HG03064 (cell line): ENCODE measurements at regions not wholly inside any gene's neighbourhood (a gene's known extent, or its start where the extent isn't known, plus 50 kb on each side); places are given as distances from the start of the nearest gene placed in this dataset.
"Not testable (repeated sequence)": the region's sequence is repeated elsewhere in the genome, so short reads cannot be mapped to it uniquely, and the experiment has no call there.

ENCODE experiments used
- ATAC-seq: cut with Tn5 transposase; IDR thresholded peaks from one replicate; pipeline ENCODE4 v1.9.1; 2021; ENCODE audit warnings: low read depth; ENCODE audit not compliant: unreplicated experiment

DNA sequence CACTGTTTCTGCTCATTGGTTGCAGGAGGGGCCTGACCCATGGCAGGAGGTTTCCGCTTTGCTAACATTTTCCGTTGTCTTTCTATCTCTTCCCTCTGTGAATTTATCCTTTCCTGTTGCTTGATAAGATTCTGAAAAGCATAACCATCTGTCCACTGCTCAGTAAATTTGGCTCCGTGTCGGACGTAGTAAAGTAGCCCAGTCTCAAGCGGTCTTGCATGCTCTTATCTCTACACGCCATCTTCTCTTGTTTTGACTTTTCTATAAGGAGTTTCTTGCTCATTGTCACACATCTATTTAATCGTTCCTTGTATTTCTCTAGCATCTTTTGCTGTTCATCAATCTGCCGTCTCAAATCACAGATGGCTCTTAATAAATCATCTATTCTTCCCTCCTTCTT, 216.3 kb upstream of the CCL2 start:
- not testable (repeated sequence) for ATAC-seq

DNA sequence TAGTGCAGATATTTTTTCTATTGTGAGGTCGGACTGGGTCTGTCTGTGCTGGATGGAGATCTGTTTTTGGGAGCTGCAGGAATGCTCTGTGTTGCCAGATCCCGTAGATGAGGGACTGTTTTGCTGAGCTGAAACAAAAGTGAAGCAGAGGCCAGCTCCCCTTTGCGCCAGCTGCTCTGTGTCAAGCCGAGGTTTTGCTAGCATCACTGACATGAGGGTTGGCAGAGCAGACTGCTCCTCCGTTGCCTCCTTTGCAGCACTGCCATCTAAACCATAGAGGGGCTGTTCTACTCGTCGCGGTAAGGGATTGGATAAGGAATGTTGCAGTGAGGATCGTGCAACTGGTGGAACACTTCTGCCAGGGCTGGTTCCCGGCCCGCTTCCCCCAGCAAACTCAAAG, 215.9 kb upstream of the CCL2 start:
- not testable (repeated sequence) for ATAC-seq

DNA sequence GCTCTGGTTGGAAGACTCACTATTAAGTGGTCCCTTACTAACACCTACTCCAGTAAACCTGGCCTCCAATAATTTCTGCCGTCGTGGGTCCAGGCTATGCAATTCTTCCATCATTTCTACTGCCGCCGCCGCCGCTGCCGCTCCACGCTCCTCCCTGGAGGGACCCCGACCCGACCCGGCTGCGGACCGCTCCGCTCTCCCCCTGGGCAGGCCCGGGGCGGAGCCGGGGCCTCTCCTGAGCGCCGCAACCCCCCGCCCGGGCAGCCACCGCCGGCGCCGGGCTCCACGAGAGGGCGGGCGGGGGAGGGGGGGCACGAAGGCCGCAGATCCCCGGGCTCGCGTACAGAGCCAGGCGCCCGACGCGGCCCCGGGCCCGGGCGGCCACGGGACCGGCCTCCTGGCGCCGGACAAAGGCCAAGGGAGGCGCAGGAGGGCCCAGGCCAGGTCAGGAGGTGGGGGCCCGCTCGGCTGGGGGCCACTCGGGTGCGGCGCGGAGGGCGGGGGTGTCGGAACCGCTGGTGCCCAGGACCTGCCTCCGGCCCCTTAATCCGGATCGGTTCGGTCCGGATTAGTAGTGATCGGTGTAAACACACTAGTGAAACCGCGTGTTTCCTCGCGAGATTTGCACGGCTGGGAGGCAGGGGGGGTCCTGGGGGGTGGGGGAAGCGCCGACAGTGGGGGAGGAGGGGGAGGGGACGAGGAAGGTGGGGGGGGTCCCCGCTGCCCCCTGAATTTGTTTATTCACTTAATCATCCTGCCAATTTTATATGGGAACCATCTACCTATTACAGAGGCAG, 215.1 kb upstream of the CCL2 start:
- not testable (repeated sequence) for ATAC-seq

DNA sequence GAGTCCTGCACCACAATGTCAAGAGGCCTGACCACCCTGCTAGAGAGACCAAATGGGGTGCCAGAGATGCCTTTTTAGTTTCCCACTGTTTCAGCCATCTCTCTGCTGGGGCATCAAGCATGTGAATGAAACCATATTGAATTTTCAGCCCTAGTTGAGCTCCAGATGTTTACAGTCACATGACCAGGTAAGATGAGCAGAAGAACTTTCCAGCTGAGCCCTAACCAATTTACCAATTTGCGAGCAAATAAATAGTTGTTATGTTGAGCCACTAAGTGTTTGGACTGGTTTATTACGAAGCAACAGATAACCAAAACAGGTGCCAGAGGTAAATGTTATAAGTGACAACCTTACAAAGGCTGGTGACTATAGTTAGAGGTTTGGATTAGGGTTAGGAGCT, 209.1 kb upstream of the CCL2 start:
- ATAC-seq = no peak

DNA sequence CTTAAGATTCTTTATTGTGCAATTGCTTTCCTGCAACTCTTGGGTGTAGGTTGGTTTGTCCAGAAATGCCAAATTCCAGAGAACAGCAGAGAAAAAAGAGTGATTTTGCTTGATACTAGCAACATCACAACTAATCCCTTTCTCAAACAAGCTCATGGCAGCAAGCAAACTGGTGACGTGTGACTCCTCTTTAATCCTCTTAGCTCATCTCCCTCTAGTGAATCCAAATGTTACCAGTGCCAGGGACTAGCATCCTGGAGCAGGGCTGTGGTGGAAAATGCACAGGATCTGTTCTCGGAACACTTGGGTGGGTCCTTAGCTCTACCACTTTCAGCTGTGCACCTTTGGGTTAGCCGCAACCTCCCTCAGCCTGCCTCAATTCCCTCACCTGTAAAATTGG, 204.0 kb upstream of the CCL2 start:
- ATAC-seq = no peak

DNA sequence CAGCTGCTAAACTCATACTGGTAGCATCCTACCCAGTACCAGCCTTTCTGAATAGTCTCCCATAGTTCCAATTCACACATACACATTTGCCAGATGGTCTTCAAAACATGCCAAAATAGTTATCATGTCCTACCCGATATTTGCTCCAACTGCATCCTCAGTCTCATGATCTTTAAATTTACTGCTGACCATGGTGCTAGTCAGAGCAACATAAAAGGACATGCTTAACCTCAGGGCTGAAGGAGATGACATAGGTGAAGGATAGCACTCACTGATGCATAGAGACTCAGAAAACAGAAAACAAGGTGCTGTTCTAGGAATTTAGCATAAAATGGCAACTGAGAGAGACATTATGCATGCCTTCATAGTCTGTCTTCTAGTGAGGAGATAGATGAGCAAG, 200.6 kb upstream of the CCL2 start:
- no peak for ATAC-seq

DNA sequence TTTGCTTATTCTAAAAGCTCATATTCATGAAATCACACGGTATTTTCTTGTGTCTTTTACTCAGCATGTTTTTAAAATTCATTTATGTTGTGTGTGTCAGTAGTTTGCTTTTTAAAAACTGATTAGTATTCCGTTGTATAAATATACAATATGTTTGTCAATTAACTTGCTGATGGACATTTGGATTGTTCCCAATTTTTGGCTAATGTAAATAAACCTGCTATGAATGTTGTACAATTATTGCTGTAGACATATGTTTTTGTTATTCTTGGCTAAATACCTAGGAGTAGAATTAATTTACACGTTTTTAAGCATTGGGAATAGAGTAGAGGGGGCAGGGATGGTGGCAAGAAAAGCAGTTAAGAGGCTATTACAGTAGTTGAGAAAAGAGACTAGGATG, 199.5 kb upstream of the CCL2 start:
- no peak for ATAC-seq

DNA sequence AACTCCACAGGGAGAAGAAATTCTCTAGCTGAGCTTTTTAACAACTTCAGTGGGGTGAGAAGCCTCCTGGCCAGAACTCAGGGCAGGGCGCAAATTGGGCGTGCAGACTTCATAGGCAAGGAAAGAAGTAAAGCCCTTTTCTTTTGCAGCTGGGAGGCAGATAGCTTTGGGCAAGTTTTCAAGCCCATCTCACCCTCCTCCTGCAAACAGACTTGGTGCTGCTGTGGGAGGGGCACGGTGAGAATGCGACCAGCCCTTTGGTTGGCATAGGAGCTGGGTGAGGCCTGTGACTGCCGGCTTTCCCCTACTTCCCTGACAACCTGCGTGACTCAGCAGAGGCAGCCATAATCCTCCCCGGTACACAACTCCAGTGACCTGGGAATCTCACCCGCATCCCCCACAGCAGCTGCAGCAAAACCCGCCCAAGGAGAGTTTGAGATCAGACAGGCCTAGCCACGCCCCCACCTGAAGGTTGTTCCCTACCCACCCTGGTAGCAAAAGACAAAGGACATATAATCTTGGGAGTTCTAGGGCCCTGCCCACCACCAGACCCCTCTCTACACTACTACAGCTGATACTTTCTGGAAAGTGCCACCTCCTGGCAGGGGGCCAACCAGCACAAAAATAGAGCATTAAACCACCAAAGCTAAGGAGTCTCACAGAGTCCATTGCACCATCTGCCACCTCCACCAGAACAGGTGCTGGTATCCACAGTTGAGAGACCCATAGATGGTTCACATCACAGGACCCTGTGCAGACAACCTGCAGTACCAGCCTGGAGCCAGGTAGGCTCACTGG, 195.5 kb upstream of the CCL2 start:
- ATAC-seq = no peak

DNA sequence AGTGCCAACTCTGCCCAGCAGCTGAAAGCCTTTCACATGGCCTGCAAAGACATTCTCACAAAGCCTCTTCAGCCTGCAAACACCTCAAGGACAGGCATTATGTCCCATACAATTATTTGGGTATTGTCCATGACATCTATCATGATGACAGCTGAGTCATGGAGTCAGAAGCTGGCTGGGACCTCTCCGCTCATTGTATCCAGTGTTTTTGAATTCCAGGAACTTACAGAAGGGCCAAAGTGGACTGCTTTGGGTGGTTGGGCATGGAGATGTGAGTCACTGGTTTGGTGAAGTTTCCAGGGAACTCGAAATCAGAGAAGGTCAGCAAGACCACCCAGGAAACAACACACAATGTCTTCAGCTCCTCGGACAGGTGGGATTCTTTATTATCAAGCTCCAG, 188.6 kb upstream of the CCL2 start:
- ATAC-seq = no peak

DNA sequence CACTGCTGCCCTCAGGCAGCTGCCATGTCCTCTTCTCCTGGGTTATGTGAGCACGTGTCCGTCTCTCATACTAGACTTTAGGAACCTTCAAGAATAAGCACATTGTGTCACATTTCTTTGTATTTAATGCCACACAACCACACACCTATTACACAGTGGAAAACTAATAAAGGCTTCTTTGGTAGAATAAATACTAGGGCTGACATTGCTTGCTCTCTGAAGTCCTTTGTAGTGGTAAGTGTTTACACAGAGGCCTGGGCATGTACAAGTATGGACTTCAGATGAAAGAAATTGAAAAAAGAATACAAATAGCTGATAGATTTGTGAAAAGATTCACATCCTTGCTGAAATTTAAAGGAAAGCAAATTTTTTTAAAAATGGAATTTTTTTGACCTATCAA, 188.1 kb upstream of the CCL2 start:
- ATAC-seq = no peak

DNA sequence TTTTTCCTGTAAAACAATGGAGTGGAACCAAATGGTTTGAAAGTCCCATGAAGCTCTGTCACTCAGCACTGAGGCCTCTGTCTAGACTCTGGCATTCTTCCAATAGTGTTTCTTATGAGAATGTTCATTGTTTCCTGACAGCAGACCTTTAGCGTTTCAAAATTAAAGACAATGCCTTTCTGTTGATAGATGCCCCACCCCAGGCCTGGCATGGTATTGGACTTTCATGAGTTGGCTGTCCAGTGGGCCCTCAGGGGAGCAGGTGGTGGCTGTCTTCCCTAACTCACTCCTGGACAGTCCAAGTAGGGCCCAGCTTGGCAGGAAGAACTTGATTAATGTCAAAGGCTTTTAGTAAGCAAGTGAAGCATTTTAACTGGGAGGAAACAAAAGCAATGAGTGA, 186.5 kb upstream of the CCL2 start:
- no peak for ATAC-seq

DNA sequence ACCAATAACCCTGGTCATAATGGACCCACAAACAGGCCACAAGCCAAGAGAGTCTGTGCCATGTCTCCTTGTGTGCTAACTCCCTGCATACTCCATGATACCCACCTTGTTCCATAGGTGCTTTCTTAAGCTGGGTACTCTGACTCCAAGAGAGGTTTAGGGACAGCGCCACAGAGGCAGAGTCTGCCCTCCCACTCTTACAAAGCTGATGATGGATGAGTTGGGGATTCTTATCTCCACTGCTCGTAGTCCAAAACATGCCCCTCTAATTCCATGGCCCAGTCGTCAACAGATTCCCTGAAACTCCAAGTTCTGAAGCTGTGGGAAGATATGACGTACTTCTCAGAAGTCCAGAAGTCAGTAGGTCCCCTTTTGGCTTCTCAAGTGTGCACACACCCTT, 184.4 kb upstream of the CCL2 start:
- ATAC-seq = no peak

DNA sequence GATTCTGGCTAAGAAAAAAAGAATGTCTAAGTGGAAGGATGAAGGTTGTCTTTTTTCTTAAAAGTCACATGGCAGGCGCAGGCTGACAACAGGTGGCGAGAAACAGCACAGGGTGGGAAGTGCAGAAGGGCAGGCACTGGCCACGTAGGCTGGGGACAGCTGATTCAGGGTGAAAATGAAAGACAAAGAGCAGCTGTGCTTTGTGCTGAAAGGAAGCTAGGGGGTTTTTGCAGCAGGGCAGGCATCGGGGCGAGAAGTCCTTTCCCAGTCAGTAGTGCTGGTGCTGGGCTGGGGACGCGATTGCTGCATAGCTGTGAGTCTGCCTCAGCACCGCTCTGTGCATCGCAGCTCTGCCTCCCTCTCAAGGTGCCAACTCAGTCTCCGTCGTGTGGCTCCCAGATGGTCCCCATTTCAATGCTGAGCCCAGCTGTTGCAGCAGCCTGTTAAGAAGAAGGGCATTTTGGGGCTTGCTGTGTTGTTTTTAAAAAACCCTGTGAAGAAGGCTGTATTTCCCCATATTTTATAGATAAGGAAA, 183.1 kb upstream of the CCL2 start:
- ATAC-seq = no peak

DNA sequence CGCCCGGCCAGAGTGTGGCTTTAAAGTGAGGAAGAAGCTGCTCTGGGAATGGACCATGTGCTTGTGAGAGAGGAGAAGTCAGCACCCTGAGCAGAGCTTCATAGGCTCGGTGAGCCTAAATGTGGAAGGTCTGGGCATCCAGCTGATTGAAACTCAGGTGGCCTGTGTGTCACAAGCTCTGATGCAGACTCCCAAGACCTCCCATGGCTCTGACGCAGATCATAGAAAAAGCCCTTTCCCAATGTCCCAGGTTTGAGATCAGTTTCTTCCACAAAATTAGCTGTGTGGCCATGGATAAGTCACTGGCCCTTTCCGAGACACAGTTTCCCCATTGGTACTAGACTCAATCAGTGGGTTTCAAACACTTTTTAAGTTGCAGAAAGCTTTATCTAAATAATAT, 180.0 kb upstream of the CCL2 start:
- ATAC-seq = no peak

DNA sequence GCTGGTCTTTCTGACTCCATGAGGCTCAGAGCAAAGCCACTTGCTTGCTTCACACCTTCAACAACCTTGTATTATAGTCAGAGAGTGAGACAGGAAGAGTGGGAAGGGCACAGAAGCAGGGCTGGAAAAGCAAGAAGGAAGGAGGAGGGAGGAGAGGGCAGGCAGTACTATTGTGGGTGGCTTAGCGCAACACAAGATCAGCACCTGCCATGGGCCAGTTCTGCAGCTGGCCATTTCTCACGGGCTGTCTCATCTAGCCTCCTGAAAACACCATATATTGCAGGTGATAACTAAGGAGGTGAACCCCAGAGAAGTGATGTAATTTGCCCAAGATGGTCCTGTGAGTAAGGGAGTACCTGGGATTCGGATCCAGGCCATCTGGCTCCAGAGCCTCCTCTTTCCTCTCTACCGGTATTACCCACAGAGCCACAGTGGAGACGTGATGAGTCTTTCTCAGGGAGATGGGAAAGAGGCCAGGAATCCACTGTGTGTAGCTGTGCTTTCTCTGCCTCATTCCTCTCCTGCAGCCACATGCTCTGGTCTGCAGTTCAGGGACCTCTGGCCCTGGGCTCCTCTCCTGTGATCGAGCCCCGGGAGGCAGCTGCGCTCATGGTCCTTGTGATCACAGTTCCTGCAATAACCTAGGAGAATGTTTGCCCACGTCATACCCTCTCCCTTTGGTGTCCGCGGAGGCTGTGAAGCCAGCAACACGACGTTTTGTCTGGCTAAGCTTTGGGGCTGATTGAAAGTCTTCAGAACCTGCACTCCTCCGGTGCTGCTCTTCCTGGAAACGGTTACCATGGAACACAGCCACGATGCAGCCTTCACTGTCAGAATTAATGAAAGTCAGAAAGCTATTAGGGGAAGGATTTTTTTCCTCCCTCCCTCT, 178.1 kb upstream of the CCL2 start:
- no peak for ATAC-seq

DNA sequence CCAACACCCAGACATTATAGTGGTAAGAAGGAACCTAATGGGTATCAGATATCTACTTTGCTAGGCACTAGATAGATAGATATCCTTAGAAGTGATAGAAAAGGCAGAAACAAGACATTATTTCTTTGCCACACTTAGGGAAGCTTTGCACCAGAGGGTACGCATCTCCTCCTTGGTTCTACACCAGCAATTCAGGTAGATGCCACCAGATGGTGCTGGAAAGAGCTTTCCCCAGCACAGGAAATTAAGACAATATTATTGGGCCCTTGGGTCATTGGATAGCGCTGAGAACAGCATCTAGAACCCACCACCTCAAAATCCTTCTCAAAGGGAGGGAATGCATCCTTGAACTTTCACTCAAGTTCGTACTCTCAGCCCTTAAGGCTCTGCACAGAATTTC, 173.8 kb upstream of the CCL2 start:
- no peak for ATAC-seq

DNA sequence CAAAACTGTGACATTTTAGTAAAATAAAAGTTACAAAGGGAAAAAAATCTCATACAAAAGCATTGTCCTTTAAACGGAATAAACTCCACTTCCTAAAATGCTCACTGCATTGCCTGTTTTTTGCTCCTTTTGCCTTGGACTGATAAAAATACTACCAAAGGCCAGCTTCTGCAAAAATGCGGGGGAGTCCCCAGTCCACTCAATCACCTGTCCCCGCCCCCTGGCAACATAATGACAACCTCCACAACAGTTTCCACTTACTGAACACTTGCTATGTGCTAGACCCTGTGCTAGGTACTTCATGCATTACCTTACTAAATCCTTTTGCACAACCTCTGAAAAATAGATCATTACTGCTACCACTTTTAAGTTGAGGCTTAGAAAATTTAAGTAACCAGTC, 172.7 kb upstream of the CCL2 start:
- ATAC-seq = no peak

DNA sequence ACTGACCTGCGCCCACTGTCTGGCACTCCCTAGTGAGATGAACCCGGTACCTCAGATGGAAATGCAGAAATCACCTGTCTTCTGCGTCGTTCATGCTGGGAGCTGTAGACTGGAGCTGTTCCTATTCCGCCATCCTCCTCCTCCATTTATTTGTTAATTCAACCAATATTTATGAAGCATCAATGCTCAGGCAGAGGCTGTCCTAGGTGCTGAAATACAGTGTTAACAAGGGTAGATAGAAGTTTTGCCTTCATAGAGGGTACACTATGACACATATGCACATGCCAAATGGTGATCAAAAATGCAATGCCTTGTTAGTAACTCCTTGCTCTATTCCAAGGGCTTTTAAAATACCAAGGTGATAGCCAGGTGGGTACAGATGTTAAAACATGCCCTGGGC, 166.0 kb upstream of the CCL2 start:
- not testable (repeated sequence) for ATAC-seq

DNA sequence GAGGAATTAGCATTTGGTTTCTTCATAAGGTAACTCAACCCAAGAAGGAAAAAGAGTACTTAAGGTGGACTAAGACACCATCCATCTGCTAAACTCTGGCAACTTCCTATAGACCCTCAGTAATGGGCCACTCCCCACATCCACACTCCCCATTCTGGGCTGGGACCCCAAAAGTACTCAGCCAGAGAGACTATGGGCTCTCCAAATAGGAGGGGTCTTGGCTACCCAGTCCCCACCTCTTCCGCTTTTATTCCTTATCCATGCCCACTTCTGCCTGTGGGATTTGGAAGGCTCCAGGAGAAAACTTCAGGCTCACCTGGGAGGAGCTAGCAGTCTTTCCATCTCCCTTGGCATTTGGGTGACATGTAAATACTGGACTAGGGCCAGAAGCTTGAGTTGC, 164.5 kb upstream of the CCL2 start:
- no peak for ATAC-seq

DNA sequence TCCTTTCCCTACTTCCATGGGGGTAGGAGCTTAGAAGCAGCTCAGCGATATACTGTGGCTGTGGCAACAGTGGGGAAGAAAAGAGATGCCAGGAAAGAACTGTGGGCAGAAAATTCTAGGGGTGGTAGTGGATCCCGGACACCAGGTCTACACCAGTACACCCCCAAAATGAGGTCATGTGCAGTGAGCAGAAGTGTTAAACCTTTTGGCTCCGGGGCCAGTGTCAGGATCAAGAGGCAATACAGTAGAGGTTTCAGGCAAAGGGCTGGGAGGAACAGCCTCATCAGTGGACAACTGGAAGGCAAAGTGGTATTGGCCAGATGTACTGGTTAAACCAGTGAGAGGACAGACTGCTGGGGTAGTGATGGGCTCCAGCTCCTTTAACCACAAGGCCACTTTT, 163.1 kb upstream of the CCL2 start:
- ATAC-seq = no peak

DNA sequence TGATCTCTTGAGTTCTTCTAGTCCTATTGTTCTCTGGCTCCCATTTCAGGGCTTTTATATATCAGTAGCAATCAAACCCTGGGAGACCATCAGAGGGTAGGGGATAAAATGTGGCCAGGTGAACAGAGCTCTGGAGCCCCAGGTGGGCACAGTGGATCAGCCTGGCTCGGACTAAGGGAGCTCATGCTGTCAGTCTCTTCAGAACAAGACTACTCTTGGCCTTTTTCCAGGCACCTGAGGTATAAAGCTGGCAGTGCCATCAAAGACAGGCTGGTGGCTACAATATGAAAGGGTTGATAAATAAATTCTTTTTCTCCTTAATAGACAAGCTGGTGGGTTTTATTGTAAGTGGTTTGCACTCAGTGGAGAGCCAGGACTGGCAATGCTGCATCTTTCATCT, 160.0 kb upstream of the CCL2 start:
- ATAC-seq = no peak
